ENCODE measurements at regions not wholly inside any gene's neighbourhood (a gene's known extent, or its start where the extent isn't known, plus 50 kb on each side); places are given as distances from the start of the nearest gene placed in this dataset.
"Not testable (repeated sequence)": the region's sequence is repeated elsewhere in the genome, so short reads cannot be mapped to it uniquely, and the experiment has no call there.

DNA sequence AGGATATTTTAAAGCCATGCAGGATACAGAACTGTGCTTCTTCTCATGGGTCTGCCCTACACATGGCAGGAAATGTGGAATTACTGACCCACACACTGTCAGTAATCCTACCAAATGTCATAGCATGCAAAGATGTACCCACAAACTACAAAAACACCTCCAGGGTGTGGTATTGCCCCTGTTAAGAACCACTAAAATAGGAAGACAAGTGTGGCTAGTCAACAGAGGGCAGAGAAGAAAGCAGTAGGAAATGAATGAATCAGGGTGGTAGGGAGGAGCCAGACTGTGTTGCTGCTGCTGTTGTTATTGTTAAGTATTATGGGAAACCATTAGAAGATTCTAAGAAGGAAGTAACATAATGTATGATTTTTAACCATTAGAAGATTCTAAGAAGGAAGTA, 556.7 kb upstream of the ACVR2A start:
- H3K36me3 ChIP-seq (ENCODE audit: control insufficient read depth, insufficient read depth, low read length) = no peaks in the 10 kb centered on the region
- no peaks in the 10 kb centered on the region for H3K27me3 ChIP-seq (ENCODE audit: control insufficient read depth, insufficient read depth, low read length)
- H3K27ac ChIP-seq (ENCODE audit: low read depth, low read length) = no peak overlapping the region
- no peaks in the 10 kb centered on the region for H3K4me1 ChIP-seq (ENCODE audit: control insufficient read depth, insufficient read depth, low read length)
- no peak overlapping the region for H3K9ac ChIP-seq (ENCODE audit: low read length)
- H3K4me3 ChIP-seq (ENCODE audit: low read length) = no peak overlapping the region

DNA sequence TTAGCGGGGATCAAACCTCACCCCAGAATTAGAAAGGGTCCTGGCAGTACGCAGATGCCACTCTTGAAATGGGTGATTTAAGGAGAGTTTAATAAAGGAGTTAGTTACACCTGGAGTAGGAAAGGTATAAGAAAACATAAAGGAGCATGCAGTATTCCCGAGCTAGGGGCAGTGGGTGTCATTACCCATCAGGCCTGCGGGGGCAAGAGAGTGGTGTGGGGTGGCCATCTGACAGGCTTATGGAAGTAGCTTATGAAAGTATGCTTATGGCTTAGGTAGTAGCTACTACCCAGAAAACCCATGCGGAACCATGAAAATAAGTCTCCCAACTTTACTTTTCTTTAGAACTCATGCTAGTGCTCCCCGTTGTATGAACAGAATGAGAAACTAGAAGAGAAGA, 568.9 kb upstream of the ACVR2A start:
- no peaks in the 10 kb centered on the region for H3K27me3 ChIP-seq (ENCODE audit: control insufficient read depth, insufficient read depth, low read length)
- no peak overlapping the region for H3K27ac ChIP-seq (ENCODE audit: low read depth, low read length)
- peaks cover 3% of the 10 kb centered on the region for H3K4me1 ChIP-seq (ENCODE audit: control insufficient read depth, insufficient read depth, low read length)
- no peak overlapping the region for H3K9ac ChIP-seq (ENCODE audit: low read length)
- H3K36me3 ChIP-seq (ENCODE audit: control insufficient read depth, insufficient read depth, low read length) = no peaks in the 10 kb centered on the region
- no peak overlapping the region for H3K4me3 ChIP-seq (ENCODE audit: low read length)

DNA sequence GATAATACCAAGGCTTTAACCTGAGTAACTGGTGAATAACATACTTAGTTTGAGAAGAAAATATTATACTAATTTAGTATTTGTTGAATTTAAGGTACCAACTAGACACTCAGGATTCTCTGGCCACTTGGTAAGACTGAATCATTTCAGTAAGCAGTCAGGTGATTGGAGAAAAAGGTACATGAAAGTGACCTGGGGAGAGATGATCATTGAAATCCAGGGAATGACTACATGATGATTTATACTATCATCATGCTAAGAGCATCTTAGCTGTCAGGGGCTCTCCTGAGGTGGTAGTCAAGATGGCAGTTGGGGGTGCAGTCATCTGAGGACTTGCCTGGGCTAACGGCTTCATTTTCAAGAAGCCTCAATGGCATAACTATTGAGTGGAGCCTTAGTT, 571.2 kb upstream of the ACVR2A start:
- Histone ChIP-seq H3K4me1 (ENCODE audit: control insufficient read depth, insufficient read depth, low read length) (no peaks in the 10 kb centered on the region), H3K27me3 (ENCODE audit: control insufficient read depth, insufficient read depth, low read length) (no peaks in the 10 kb centered on the region), H3K9ac (ENCODE audit: low read length) (no peak overlapping the region), H3K27ac (ENCODE audit: low read depth, low read length) (no peak overlapping the region), H3K4me3 (ENCODE audit: low read length) (no peak overlapping the region), H3K36me3 (ENCODE audit: control insufficient read depth, insufficient read depth, low read length) (no peaks in the 10 kb centered on the region)

DNA sequence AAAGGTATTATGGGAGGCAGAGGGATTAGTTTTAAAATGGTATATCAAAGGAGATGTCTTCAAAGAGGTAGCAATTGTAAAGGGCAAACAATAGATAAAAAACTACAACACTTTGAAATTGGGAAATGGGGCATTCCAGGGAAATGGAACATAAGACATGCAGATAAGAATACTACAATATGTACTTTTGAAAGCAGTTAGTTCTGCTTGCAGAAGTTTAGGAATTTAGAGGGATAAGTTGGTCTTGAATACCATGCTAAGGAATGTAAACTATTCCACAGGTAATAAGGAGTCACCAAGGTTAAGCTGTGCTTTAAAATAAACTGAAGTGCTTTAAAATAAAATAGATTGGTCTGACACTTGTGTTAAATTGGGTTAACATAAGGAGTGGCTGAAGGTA, 571.7 kb upstream of the ACVR2A start:
- Histone ChIP-seq H3K9ac (ENCODE audit: low read length) (no peak overlapping the region), H3K27ac (ENCODE audit: low read depth, low read length) (no peak overlapping the region), H3K36me3 (ENCODE audit: control insufficient read depth, insufficient read depth, low read length) (no peaks in the 10 kb centered on the region), H3K27me3 (ENCODE audit: control insufficient read depth, insufficient read depth, low read length) (no peaks in the 10 kb centered on the region), H3K4me1 (ENCODE audit: control insufficient read depth, insufficient read depth, low read length) (no peaks in the 10 kb centered on the region), H3K4me3 (ENCODE audit: low read length) (no peak overlapping the region)

DNA sequence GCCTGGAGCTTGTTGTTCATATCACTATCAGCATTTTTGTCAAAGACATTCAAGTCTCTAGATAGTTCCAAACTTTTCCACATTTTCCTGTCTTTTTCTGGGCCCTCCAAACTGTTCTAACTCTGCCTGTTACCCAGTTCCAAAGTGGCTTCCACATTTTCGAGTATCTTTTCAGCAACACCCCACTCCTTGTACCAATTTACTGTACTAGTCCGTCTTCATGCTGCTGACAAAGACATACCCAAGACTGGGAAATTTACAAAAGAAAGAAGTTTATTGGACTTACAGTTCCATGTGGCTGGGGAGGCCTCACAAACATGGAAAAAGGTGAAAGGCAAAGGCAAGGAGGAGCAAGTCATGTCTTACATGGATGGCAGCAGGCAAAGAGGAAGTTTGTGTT, 575.2 kb upstream of the ACVR2A start:
- not testable (repeated sequence) for H3K27ac ChIP-seq (ENCODE audit: low read depth, low read length); H3K36me3 ChIP-seq (ENCODE audit: control insufficient read depth, insufficient read depth, low read length); H3K4me1 ChIP-seq (ENCODE audit: control insufficient read depth, insufficient read depth, low read length); H3K9ac ChIP-seq (ENCODE audit: low read length); H3K4me3 ChIP-seq (ENCODE audit: low read length); H3K27me3 ChIP-seq (ENCODE audit: control insufficient read depth, insufficient read depth, low read length)

DNA sequence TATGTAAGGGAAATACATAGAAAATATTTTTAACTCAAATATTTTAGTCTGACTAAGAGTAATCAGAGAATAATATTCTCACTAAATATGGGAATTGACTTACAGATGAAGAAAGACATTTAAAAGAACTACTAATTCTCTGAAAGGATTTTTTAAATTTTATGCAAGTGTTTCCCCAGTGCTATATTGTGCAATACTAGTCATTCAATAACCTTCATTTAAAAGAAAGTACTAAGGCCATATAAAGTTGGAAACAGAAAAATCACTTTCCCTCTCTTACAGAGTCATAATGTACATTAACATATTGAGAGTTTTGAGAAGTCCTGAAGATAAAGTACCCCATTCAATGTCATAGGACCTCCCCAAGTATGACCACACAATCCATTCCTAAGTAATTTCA, 584.6 kb upstream of the ACVR2A start:
- H3K4me1 ChIP-seq (ENCODE audit: control insufficient read depth, insufficient read depth, low read length) = no peaks in the 10 kb centered on the region
- no peaks in the 10 kb centered on the region for H3K27me3 ChIP-seq (ENCODE audit: control insufficient read depth, insufficient read depth, low read length)

DNA sequence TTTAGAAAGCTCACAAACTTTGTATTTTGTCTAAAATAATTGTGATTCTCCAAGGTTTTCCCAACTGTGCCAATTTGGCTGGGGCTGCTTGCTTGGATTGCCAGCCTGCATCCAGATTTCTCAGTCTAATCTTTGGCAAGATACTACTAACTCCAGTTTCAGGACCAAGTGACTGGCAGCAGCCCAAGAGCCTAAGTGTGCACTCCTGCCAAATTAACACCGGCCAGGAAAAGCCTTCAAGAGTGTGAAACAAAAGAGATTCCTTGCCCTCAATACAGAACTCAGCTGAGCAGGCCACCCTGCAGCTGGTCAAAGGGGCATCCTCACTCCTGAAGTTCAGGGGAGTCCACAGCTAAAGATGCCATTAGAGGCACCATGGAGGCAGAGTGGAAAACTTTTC, 589.0 kb upstream of the ACVR2A start:
- H3K36me3 ChIP-seq (ENCODE audit: control insufficient read depth, insufficient read depth, low read length) = no peaks in the 10 kb centered on the region
- H3K4me3 ChIP-seq (ENCODE audit: low read length) = no peak overlapping the region
- H3K27me3 ChIP-seq (ENCODE audit: control insufficient read depth, insufficient read depth, low read length) = no peaks in the 10 kb centered on the region
- H3K9ac ChIP-seq (ENCODE audit: low read length) = no peak overlapping the region
- H3K27ac ChIP-seq (ENCODE audit: low read depth, low read length) = no peak overlapping the region
- H3K4me1 ChIP-seq (ENCODE audit: control insufficient read depth, insufficient read depth, low read length) = no peaks in the 10 kb centered on the region

More for the DNA sequence above, 584.6 kb upstream of the ACVR2A start:
- H3K27ac ChIP-seq (ENCODE audit: low read depth, low read length) = no peak overlapping the region
- H3K36me3 ChIP-seq (ENCODE audit: control insufficient read depth, insufficient read depth, low read length) = no peaks in the 10 kb centered on the region
- H3K4me3 ChIP-seq (ENCODE audit: low read length) = no peak overlapping the region
- no peak overlapping the region for H3K9ac ChIP-seq (ENCODE audit: low read length)

DNA sequence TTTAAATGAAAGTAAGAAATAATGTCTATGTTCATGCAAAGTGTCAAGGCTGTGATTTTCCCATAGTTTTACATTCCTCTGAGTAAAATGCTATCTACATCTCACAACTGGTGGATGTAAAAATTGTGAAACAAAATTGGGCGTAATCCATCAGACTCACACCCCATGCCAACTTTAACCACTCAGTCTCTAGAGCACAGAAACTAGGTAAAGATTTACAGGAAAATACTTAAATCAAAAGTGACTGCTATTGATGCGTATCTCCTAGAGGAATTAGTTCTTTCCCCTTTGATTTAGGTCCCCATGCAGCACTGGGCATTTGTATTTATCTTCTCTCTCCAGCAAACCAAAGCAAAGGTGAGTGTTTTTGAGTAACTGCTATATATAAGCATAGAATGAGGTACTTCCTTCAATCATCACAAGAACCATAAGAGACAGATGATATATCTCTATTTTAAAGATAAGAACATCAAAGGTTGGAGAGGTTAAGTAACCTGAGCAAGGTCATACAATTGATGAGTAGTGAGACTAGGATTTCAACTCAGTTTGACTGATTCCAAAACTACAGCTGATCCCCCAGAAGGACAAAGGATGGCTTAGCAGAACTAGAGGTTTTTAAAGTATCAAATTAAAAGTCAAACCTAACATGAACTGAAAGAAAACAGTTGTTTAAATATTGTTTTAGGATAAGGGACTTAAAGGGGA, 594.0 kb upstream of the ACVR2A start:
- H3K4me1 ChIP-seq (ENCODE audit: control insufficient read depth, insufficient read depth, low read length) = no peaks in the 10 kb centered on the region
- no peaks in the 10 kb centered on the region for H3K36me3 ChIP-seq (ENCODE audit: control insufficient read depth, insufficient read depth, low read length)
- no peak overlapping the region for H3K27ac ChIP-seq (ENCODE audit: low read depth, low read length)
- H3K4me3 ChIP-seq (ENCODE audit: low read length) = no peak overlapping the region
- no peaks in the 10 kb centered on the region for H3K27me3 ChIP-seq (ENCODE audit: control insufficient read depth, insufficient read depth, low read length)
- no peak overlapping the region for H3K9ac ChIP-seq (ENCODE audit: low read length)

DNA sequence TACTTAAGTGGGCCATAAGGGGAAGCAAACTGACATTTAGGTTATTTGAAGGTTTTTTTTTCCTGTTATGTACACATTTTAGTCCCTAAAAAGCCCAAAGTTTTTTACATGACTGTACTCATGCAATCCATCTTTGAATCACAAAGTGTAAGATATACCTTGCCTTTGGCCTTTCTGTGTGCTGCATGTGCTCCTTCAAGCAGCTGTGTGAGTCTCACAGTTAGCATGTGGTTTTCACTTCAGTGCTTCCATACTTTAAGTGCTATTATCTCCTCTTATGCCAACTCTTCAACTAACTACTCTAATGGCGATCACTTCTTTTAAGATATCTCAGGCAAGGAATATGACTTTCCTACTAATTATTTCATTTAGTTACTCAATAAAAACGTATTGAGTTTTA, 597.1 kb upstream of the ACVR2A start:
- Histone ChIP-seq H3K27me3 (ENCODE audit: control insufficient read depth, insufficient read depth, low read length) (no peaks in the 10 kb centered on the region), H3K4me3 (ENCODE audit: low read length) (no peak overlapping the region), H3K36me3 (ENCODE audit: control insufficient read depth, insufficient read depth, low read length) (no peaks in the 10 kb centered on the region), H3K4me1 (ENCODE audit: control insufficient read depth, insufficient read depth, low read length) (no peaks in the 10 kb centered on the region), H3K9ac (ENCODE audit: low read length) (no peak overlapping the region), H3K27ac (ENCODE audit: low read depth, low read length) (no peak overlapping the region)

DNA sequence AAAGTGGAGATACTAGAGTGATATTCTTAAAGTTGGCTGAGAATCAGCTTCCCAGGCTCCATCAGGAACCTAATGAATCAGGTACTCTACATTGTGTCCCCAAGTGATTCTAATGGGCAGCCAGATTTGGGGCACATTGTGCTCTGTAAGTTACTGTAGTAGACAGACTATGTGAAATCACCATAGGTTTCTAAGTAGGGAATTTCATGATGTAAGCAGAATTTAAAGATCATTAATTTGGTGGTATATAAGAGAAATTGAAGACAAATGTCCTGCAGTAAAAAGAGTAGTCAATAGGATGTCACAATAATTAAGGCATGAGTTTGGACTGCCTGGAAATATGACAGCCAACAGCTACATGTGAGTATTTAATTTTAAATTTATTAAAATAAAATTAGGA, 602.4 kb upstream of the ACVR2A start:
- Histone ChIP-seq H3K4me1 (ENCODE audit: control insufficient read depth, insufficient read depth, low read length) (no peaks in the 10 kb centered on the region), H3K27me3 (ENCODE audit: control insufficient read depth, insufficient read depth, low read length) (no peaks in the 10 kb centered on the region), H3K9ac (ENCODE audit: low read length) (no peak overlapping the region), H3K36me3 (ENCODE audit: control insufficient read depth, insufficient read depth, low read length) (no peaks in the 10 kb centered on the region), H3K27ac (ENCODE audit: low read depth, low read length) (no peak overlapping the region), H3K4me3 (ENCODE audit: low read length) (no peak overlapping the region)

DNA sequence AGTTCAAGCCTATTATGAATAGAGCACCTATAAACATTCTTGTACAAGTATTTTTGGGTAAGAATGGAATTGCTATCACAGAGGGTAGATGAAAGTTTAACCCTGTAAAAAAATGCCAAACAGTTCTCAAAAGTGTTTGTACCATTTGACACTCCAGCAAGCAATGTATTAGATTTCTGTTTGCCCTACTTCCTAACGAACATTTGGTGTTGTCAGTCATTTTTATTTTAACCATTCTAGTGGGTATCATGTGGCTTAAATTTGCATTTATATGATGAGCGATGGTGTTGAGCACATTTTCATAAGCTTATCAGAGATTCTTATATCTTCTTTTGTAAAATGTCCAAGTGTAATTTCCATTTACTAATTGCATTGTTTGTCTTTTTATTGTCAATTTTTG, 608.2 kb upstream of the ACVR2A start:
- no peaks in the 10 kb centered on the region for H3K36me3 ChIP-seq (ENCODE audit: control insufficient read depth, insufficient read depth, low read length)
- H3K4me3 ChIP-seq (ENCODE audit: low read length) = no peak overlapping the region
- no peak overlapping the region for H3K9ac ChIP-seq (ENCODE audit: low read length)
- no peak overlapping the region for H3K27ac ChIP-seq (ENCODE audit: low read depth, low read length)
- no peaks in the 10 kb centered on the region for H3K27me3 ChIP-seq (ENCODE audit: control insufficient read depth, insufficient read depth, low read length)
- H3K4me1 ChIP-seq (ENCODE audit: control insufficient read depth, insufficient read depth, low read length) = no peaks in the 10 kb centered on the region

DNA sequence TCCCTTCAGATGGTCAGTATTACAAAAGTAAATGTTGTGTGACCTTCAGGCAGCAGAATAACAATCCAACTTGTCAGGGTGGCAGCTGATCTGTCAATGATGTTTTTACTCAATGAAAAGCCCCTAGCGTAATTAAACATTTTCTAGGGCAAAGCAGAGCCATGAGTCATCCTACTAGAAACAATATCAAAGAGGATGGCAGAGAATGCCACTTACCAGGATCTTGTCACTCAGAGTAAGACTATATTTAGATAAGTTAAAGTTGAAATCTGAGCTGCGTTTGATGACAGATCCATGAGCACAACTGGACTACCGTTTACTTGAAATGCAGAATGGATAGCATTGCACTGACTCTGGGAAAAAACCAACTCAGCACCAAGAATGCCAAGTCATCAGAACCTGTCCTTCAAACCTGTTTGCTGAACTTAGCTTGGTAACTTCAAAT, 612.6 kb upstream of the ACVR2A start:
- no peak overlapping the region for H3K4me3 ChIP-seq (ENCODE audit: low read length)
- no peaks in the 10 kb centered on the region for H3K4me1 ChIP-seq (ENCODE audit: control insufficient read depth, insufficient read depth, low read length)
- H3K27ac ChIP-seq (ENCODE audit: low read depth, low read length) = no peak overlapping the region
- no peaks in the 10 kb centered on the region for H3K27me3 ChIP-seq (ENCODE audit: control insufficient read depth, insufficient read depth, low read length)
- H3K9ac ChIP-seq (ENCODE audit: low read length) = no peak overlapping the region
- no peaks in the 10 kb centered on the region for H3K36me3 ChIP-seq (ENCODE audit: control insufficient read depth, insufficient read depth, low read length)

DNA sequence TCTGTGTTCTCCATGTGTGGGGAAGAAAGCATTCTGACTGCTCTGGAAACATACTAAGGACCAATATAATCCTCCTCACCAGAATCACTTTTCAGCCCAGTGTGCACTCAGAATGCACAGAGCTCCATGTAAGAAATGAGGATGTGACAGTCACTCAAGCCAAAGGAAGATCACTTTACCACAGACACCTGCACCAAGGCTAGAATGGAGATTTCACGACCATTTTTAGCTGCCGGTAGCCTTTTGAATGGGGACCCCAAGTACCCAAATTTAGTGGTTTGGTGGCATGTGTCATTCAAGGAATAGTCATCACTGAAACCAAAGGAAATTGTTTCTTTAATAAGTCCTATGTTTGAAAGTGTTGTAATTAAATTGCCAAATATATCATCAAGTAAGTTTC, 613.2 kb upstream of the ACVR2A start:
- Histone ChIP-seq H3K27ac (ENCODE audit: low read depth, low read length) (no peak overlapping the region), H3K27me3 (ENCODE audit: control insufficient read depth, insufficient read depth, low read length) (no peaks in the 10 kb centered on the region), H3K4me3 (ENCODE audit: low read length) (no peak overlapping the region), H3K36me3 (ENCODE audit: control insufficient read depth, insufficient read depth, low read length) (no peaks in the 10 kb centered on the region), H3K9ac (ENCODE audit: low read length) (no peak overlapping the region), H3K4me1 (ENCODE audit: control insufficient read depth, insufficient read depth, low read length) (no peaks in the 10 kb centered on the region)

Measured in rectal smooth muscle tissue (tissue), 1 donor.